ENCODE measurements at regions not wholly inside any gene's neighbourhood (a gene's known extent, or its start where the extent isn't known, plus 50 kb on each side); places are given as distances from the start of the nearest gene placed in this dataset.

DNA sequence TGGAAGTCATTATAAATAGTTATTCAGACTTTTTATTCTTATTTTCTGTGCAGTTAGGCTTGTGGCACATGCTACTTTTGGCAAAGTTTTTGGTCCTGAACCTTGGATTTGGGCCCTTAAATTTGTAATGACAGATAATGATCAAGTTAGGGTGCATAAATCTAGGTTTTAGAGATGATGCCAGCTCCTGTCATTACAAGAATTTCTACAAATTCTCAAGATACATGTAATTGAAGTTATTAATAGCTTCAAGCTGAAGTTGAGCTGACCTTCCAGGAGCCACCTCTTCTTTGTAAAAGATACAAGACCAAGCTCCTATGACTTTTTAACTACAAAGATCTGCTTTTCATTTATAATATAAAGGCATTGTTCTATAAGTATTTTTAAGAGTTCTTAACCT, 255.6 kb upstream of the UGT8 start:
- no peak overlapping the region for H3K4me3 ChIP-seq (ENCODE audit: low read depth, low read length)
- TF ChIP-seq, protein P1, sequence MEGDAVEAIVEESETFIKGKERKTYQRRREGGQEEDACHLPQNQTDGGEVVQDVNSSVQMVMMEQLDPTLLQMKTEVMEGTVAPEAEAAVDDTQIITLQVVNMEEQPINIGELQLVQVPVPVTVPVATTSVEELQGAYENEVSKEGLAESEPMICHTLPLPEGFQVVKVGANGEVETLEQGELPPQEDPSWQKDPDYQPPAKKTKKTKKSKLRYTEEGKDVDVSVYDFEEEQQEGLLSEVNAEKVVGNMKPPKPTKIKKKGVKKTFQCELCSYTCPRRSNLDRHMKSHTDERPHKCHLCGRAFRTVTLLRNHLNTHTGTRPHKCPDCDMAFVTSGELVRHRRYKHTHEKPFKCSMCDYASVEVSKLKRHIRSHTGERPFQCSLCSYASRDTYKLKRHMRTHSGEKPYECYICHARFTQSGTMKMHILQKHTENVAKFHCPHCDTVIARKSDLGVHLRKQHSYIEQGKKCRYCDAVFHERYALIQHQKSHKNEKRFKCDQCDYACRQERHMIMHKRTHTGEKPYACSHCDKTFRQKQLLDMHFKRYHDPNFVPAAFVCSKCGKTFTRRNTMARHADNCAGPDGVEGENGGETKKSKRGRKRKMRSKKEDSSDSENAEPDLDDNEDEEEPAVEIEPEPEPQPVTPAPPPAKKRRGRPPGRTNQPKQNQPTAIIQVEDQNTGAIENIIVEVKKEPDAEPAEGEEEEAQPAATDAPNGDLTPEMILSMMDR (IDR thresholded peaks at IDR 0.05; ENCODE audit: insufficient read depth, low read depth, low read length, missing control alignments): no peak
- no peak for DNase-seq (ENCODE audit: low read depth)

DNA sequence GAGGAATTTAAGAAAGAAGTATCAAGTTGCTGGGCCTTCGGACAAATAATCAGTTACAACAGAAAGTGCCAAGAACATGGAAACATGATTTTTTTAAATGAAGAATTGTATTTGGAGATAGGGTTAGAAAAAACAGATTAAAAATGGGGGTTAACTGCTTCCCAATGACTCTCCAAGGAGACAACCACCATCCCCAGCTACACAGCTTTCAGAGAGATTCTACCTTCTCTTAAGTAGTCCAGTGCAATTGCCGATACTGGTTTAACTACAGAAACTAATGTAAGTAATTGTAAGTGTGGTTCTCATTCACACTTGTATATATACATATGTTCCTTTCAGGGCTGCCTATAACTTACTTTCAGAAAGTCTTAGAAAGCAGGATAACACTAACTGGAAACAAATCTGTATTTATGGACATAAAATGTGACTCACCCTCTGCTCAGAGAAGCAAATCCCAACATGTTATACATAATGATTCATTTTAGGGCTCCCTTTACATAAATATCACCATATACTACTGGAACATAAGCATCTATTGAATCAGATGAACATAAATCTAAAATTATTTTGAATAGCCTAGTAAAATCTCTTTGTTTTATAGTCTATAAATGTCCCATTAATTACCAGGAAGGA, 248.9 kb upstream of the UGT8 start:
- TF ChIP-seq, protein P1 (IDR thresholded peaks at IDR 0.05; ENCODE audit: insufficient read depth, low read depth, low read length, missing control alignments): no peak
- no peak overlapping the region for H3K4me3 ChIP-seq (ENCODE audit: low read depth, low read length)
- DNase-seq (ENCODE audit: low read depth): no peak

DNA sequence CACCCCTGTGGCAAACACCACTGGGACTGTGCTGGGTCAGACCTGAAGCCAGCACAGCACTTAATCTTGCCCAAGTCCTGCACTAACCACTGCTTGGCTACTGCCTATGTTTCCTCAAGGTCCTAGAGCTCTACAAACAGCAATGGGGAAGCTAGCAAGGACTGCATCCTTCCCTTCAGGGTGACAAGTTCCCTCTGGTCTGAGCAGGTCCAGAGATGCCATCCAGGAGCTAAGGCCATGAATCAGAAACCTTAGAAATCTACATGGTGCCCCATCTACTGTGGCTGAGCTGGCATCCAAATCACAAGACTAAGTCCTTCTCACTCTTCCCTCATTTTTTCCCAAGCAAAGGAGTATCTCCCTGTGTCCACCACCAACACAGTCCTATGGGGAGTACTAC, 239.7 kb upstream of the UGT8 start:
- TF ChIP-seq, protein P1 (IDR thresholded peaks at IDR 0.05; ENCODE audit: insufficient read depth, low read depth, low read length, missing control alignments): no peak

DNA sequence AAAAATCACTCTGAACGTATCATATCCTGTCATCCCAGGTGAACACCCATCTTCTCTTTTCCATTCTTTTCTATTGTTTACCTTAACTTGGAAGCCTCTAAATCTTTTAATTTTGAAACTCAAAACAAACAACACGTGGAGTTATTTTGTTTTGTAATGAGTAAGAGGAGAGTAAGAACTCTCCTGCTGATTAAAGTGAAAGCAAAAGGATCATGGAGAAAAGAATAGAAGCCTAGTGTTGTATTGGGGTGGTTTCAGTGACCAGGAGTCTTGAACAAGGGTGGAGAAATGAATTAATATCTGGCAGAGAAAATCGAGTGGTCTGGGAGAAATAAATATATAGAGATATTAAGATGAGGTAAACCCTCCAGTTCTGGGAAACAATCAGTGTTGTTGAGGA, 237.4 kb upstream of the UGT8 start:
- H3K4me3 ChIP-seq (ENCODE audit: low read depth, low read length): no peak overlapping the region
- no peak for DNase-seq (ENCODE audit: low read depth)
- TF ChIP-seq, protein P1 (IDR thresholded peaks at IDR 0.05; ENCODE audit: insufficient read depth, low read depth, low read length, missing control alignments): no peak

More for the DNA sequence above, 239.7 kb upstream of the UGT8 start:
- DNase-seq (ENCODE audit: low read depth): no peak
- H3K4me3 ChIP-seq (ENCODE audit: low read depth, low read length): no peak overlapping the region

DNA sequence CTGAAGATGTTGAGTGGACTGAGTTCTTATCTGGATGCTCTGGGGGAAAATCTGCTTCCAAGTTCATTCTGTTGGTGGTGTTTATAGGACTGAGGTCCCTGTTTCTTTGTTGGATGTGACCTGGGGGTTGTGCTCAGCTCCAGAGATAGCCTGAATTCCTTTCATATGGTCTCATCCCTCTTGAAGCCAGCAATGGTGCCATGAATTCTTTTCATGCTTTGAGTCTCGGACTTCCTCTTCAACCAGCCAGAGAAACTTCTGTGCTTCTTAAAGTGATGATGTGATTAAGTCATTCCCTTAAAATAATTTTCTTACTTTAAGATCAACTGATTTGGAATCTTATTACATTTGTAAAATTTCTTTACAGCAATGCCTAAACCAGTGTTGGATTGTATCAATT, 233.8 kb upstream of the UGT8 start:
- no peak for DNase-seq (ENCODE audit: low read depth)
- TF ChIP-seq, protein P1 (IDR thresholded peaks at IDR 0.05; ENCODE audit: insufficient read depth, low read depth, low read length, missing control alignments): no peak
- H3K4me3 ChIP-seq (ENCODE audit: low read depth, low read length): no peak overlapping the region

DNA sequence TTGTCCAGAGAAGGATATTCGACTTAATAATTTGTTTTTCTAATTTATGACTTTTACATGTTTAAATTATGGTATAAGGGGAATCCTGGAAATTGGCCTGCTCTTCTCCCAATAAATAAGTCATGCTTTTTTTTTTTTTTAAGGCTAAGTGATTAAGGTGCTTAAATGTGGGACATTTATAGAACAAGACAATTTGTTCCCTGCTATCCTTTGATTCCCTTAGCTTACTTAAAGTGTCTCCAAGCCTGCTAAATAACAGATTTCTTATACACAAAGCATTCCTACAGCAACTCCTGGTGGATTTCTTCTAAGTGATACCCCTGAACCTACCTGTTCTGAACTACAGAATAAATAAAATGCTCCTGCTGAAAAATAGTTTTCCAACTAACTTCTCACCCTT, 233.0 kb upstream of the UGT8 start:
- no peak overlapping the region for H3K4me3 ChIP-seq (ENCODE audit: low read depth, low read length)
- DNase-seq (ENCODE audit: low read depth): no peak
- TF ChIP-seq, protein P1 (IDR thresholded peaks at IDR 0.05; ENCODE audit: insufficient read depth, low read depth, low read length, missing control alignments): no peak

DNA sequence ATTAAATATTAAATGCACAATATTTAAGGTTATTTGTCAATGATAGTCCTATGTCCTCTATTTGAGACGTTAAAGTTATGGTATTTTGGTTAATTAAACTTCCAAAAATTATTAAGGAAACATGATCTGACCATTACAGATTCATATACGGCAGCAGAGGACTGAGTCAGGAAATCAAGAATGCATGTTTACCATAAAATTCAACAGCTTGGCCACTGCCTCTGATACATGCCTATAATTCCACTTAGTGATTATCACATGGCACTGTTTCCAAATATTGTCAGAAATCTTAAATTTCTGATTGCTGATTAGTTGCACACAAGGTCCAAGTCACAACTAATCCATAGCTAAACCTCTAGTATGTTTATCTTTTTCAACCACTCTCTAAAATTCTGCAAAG, 232.2 kb upstream of the UGT8 start:
- H3K4me3 ChIP-seq (ENCODE audit: low read depth, low read length): no peak overlapping the region
- no peak for DNase-seq (ENCODE audit: low read depth)
- TF ChIP-seq, protein P1 (IDR thresholded peaks at IDR 0.05; ENCODE audit: insufficient read depth, low read depth, low read length, missing control alignments): no peak

Measured in GM12865 (cell line).